ENCODE measurements at regions not wholly inside any gene's neighbourhood (a gene's known extent, or its start where the extent isn't known, plus 50 kb on each side); places are given as distances from the start of the nearest gene placed in this dataset.
A peak's percentile ranks its signal among the peaks of the same experiment; 100 is the strongest.

- DNase-seq: no peak
Observed at GRCh38 chr6:165871571-165871970, 208.5 kb upstream of the PDE10A start.

GRCh38 chr6:165869526-165869925, 206.5 kb upstream of the PDE10A start:
- DNase-seq: no peak

GRCh38 chr6:165864925-165865324, 201.9 kb upstream of the PDE10A start:
- DNase-seq: no peak

- DNase-seq: no peak
Observed at GRCh38 chr6:165864218-165864617, 201.2 kb upstream of the PDE10A start.

- DNase-seq: no peak
Observed at GRCh38 chr6:165863801-165864200, 200.8 kb upstream of the PDE10A start.

- DNase-seq: no peak
Observed at GRCh38 chr6:165862813-165863212, 199.8 kb upstream of the PDE10A start.

- DNase-seq: no peak
Observed at GRCh38 chr6:165861226-165861625, 198.2 kb upstream of the PDE10A start.

- DNase-seq: no peak
Observed at GRCh38 chr6:165858586-165858985, 195.5 kb upstream of the PDE10A start.

- no peak for DNase-seq
Observed at GRCh38 chr6:165855856-165856255, 192.8 kb upstream of the PDE10A start.

- no peak for DNase-seq
Observed at GRCh38 chr6:165854863-165855593, 192.0 kb upstream of the PDE10A start.

GRCh38 chr6:165854061-165854862, 191.2 kb upstream of the PDE10A start:
- DNase-seq: no peak

- DNase-seq: no peak
Observed at GRCh38 chr6:165852676-165853075, 189.6 kb upstream of the PDE10A start.

- peak; percentile 43 to 49 for DNase-seq
Observed at GRCh38 chr6:165850434-165851019, 187.5 kb upstream of the PDE10A start.

- no peak for DNase-seq
Observed at GRCh38 chr6:165849534-165850430, 186.7 kb upstream of the PDE10A start.

- no peak for DNase-seq
Observed at GRCh38 chr6:165848086-165848426, 185.0 kb upstream of the PDE10A start.

GRCh38 chr6:165847407-165848085, 184.5 kb upstream of the PDE10A start:
- DNase-seq: no peak

- no peak for DNase-seq
Observed at GRCh38 chr6:165846123-165846966, 183.3 kb upstream of the PDE10A start.

GRCh38 chr6:165845493-165845892, 182.5 kb upstream of the PDE10A start:
- no peak for DNase-seq

GRCh38 chr6:165844801-165845364, 181.8 kb upstream of the PDE10A start:
- DNase-seq: no peak

- DNase-seq: no peak
Observed at GRCh38 chr6:165844232-165844631, 181.2 kb upstream of the PDE10A start.

GRCh38 chr6:165843568-165844113, 180.6 kb upstream of the PDE10A start:
- no peak for DNase-seq
